ENCODE measurements at regions not wholly inside any gene's neighbourhood (a gene's known extent, or its start where the extent isn't known, plus 50 kb on each side); places are given as distances from the start of the nearest gene placed in this dataset.

- TF ChIP-seq POLR2AphosphoS5 (IDR thresholded peaks at IDR 0.05; ENCODE audit: low read depth, low read length) (no peak), POLR2A (IDR thresholded peaks at IDR 0.05; ENCODE audit: borderline replicate concordance, extremely low read depth, insufficient read depth, insufficient read length) (no peak), ZFX (IDR thresholded peaks at IDR 0.05) (no peak), CTCF (IDR thresholded peaks at IDR 0.05 in 2 of 3, conservative IDR thresholded peaks at IDR 0.05 in 1 of 3; ENCODE audit: borderline replicate concordance in 1 of 3, insufficient read depth in 1 of 3, low read depth in 2 of 3, low read length in 2 of 3) (no peak), ZNF274 (IDR thresholded peaks at IDR 0.05; ENCODE audit: low read depth, low read length) (no peak), CEBPB (IDR thresholded peaks at IDR 0.05; ENCODE audit: low read depth) (no peak), RAD21 (IDR thresholded peaks at IDR 0.05; ENCODE audit: low read depth) (no peak), SP1 (IDR thresholded peaks at IDR 0.05; ENCODE audit: low read depth) (no peak), YY1 (IDR thresholded peaks at IDR 0.05; ENCODE audit: extremely low read depth, insufficient replicate concordance, low read depth, low read length) (no peak), SRF (IDR thresholded peaks at IDR 0.05; ENCODE audit: low read depth) (no peak), JUND (IDR thresholded peaks at IDR 0.05) (no peak), REST (IDR thresholded peaks at IDR 0.05; ENCODE audit: low read depth) (no peak), SIN3A (IDR thresholded peaks at IDR 0.05; ENCODE audit: low read depth) (no peak)
Observed at GRCh38 chr10:125368146-125368545, 207.8 kb upstream of the CTBP2 start.

Data from HCT116 (cell line).